NOMO-1 treated with dmso at 0.1 percent for 144 hours (cell line): ENCODE measurements at regions not wholly inside any gene's neighbourhood (a gene's known extent, or its start where the extent isn't known, plus 50 kb on each side); places are given as distances from the start of the nearest gene placed in this dataset.

ENCODE experiments used
- DNase-seq: peaks from one replicate; lab custom pipeline; 2025; ENCODE audit not compliant: unreplicated experiment; lab: John Stamatoyannopoulos, UW

DNA sequence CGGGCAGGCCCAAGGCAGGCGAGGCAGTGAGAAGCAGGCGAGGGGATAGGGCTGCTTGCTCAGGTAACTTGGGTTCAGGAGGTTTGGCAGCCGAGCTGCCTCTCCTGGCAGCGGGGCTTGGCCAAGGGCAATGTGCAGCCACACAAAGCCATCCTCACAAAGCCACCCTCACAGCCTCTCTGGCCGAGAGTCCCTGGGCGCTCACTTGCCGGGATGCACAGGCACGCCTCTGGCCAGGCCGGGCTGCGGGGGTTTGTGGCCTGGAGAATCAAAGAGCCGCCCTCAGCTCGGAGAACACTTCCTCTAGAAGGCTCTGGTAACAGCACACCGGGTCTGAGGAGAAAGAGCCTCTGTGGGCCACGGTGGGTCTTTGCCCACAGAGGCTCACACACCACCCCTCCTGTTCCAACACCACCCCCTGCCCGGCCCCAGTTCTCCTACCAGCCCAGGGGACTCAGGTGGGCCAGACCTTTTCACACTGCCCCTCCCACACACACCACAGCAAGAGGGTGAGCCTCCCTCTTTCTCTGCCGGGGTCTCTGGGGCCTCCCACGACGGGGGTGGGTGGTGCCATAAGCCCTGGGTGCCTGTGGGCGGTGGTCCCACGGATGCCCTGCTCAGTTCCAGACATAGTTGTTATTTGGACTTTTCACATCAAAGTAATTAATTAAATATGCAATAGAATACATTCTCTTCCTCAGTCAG, 186.9 kb downstream of the ZFP36L2 start:
- DNase-seq: no peak

DNA sequence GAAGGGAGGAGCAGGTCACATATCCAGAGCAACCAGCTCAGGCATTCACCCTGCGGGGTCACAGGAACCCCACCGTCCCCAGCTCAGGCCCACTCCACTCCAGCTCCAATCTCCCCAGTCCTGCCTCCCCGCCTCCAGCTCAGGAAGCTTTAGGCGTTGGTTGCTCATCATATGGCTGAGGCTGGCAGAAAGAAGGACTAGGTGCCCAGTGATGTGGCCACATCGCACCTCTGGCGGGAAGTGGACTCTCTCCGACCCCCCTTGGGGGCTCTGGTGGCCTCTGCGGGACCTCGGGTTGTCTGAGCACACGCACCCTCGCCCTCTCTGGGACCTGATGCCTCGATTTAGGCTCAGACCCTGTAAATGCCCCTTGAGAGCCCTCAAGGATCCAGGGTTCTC, 187.7 kb downstream of the ZFP36L2 start:
- DNase-seq: no peak

- DNase-seq: no peak
These were observed 188.2 kb downstream of the ZFP36L2 start for GRCh38 chr2:43038034-43038695.

DNA sequence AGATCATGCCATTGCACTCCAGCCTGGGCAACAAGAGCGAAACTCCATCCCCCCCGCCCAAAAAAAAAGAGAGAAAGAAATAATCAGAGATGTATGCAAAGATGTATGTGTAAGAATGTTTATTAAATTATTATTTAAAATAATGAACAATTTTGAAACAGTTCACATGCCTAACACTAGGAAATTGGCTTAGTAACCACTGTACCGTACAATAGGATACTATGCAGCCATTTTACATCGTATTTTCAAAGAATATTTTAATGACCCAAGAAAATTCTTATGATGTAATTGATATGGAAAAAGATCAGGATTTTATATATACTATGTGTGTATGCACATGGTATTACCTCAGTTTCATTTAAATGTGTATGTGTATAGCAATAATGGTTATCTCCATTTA, 190.5 kb downstream of the ZFP36L2 start:
- no peak for DNase-seq

DNA sequence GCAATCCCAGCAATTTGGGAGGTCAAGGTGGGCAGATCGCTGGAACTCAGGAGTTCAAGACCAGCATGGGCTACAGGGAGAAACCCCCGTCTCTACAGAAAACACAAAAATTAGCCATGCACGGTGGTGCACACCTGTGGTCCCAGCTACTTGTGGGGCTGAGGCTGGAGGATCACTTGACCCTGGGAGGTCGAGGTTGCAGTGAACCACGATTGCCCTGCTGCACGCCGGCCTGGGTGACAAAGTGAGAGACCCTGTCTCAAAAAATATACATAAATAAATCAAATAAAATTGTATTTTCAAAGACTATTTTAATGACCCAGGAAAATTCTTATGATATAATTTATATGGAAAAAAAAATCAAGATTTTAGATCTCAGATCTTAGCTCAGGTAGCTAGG, 191.5 kb downstream of the ZFP36L2 start:
- DNase-seq: no peak

DNA sequence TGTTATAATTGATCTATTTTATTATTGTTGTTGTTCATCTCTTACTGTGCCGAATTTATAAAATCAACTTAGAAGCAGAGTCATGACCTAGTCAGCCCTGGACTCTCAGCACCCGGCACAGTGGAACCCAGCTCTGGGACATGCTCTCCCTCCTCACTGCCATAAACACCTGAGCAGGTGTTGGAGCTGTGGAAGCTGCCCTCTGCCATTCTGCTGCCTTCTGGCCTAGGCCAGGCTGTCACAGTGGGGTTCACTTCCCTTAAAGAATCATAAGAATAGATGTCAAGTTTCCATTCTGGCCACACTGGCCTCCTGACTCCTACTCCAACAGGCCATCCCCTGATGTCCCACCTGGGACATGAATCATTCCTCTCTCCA, 192.2 kb downstream of the ZFP36L2 start:
- no peak for DNase-seq

DNA sequence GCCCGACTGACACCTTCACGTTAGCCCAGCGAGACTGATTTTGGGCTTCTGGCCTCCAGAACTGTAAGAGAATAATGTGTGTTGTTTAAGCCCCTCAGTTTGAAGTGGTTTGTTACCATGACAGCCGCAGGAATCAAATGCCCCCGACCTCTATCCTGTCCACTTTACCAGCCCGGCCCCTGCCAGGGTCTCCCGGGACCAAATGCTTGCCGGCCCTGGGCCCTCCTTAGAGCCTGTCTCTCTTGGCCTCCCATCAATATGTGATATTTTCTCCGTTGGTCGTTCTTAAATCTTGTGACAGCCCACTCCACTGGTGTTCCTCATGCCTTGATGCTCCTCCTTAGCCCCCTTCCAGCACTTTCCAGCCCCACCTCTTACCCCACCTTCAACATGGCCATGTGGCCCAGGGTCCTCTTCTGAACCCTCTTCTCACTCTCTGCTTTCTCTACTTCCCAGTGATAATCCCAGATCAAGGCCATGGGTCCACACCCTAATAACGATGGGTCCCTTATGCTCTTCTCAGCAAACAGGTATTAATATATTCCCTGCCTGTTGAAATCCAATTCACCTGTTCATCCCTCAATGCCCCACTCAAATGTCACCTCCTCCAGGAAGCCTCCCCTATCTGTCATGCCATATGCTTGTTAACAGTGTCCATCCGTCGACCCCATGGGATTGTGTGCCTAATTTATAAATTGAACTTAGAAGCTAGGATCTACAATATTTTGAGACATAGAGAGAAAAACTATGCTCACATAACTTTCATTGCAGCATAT, 192.8 kb downstream of the ZFP36L2 start:
- DNase-seq: no peak

- no peak for DNase-seq
These were observed 193.5 kb downstream of the ZFP36L2 start for GRCh38 chr2:43033016-43033270.

DNA sequence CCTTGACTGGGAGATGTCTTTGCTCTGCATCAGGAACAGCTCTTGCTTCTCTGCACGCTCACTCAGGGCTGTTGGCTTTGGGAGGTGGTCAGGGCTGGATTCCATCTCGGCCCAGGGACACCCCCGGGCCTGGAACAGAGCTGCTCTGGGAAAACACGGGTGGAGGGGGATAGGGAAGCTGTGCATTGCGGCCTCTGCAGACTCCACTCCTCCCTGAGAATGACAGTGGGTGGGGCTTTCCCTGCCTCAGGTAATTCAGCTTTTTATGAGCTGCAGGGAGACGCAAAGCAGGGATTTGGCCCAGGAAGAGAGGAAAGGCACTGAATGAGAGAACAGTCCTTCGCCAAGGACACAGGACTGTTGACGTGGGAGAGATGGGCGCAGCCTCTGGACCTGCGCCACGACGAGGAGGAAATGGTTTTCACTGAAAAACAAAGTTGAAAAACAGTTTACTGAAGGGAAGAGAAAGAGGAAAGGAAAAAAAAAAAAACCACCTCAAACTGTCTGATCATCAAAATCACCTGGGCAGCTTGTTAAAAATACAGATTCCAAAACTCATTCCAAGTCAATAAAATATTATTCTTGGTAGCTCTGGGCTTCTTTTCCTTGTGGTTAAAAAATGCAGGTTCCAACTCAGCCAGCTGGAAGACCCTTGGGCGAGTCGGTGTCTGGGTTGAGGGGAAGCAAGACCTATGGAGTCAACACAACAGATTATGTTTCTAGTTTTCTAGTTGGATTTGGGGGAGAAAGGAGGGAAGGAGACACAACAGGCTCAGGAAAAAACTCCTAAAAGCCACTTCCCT, 194.0 kb downstream of the ZFP36L2 start:
- DNase-seq: no peak

DNA sequence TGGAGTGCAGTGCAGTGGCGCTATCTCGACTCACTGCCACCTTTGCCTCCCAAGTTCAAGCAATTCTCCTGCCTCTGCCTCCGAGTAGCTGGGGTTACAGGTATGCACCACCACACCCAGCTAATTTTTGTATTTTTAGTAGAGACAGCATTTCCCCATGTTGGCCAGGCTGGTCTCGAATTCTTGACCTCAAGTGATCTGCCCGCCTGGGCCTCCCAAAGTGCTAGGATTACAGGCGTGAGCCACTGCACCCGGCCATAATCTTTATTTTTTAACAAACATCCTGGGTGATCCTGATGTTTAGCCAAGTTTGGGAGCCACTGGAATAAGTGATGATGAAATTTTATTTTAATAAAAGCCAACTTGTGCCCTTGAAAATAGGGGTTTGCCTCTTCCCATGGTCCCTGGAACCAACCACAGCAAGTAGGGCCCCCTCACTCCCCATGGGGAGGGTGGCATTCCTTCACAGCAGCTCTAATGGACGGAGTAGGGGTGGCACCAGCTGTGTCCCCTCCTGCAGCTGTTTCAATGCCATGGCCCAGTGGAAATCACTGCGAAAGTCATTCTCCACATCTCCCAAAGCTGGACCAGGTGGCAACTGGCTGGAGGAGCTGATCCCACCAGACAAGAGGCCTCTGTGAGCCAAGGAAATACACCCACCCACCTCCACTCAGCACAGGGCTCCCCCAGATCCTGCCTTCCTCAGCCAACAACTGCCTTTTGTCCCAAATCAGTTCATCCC, 194.8 kb downstream of the ZFP36L2 start:
- no peak for DNase-seq

GRCh38 chr2:43030551-43031307, 195.7 kb downstream of the ZFP36L2 start:
- no peak for DNase-seq

- DNase-seq: no peak
These were observed 197.2 kb downstream of the ZFP36L2 start for GRCh38 chr2:43029186-43029585.

DNA sequence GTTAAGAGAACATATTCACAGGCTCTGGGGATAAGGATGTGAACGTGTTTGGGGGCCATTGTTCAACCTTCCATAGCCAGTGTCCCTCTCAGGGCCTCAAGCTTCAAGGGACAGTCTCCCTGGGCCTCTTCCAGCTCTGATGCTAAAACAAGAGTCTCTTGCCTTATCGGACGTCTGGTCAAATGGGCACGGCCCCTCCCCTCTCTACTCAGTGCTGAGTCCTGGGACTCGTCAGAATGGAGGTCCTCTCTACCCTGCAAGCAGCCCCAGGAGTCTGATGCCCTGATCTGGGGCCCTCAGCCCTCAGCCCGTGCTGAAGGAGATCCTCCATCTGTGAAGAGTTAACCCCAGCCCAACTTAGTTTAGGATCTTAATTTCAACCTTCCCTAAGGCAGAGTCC, 198.2 kb downstream of the ZFP36L2 start:
- DNase-seq: no peak

DNA sequence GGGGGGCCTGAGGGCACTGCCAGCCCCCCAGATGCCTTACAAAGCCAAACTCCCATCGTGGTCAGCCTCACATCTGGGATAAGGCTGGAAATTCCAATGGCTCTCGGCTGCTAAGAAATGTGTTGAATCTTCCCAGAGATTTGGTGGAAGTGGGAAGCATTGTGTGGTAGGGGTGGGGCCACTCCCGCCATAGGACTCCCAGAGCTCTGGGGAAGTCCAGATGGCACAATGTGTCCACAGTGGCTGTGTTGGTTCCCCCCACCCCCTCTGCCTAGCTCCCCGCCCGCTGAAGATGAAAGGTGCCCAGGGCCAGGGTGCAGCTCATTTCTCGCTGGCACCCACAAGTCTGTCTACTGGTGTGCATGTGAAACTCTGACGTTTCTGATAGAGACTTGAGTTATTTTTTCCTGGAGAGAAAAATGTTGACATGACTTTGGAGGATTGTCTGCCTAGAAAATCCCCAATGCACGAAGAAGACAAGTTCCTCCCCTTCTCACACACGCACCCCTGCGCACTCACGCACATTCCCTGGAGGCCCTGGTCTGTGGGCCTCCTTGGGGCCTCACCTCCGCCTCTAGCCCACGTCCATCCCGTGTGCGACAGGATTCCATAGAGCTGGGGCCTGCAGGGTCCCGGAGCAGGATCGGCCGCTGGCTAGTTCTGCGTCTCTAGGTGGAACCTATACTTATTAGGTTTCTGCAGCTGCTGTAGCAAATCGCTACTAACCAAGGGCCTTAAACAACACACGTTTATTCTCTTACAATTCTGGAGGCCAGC, 199.1 kb downstream of the ZFP36L2 start:
- no peak for DNase-seq

GRCh38 chr2:43026426-43027096, 199.8 kb downstream of the ZFP36L2 start:
- DNase-seq: no peak

DNA sequence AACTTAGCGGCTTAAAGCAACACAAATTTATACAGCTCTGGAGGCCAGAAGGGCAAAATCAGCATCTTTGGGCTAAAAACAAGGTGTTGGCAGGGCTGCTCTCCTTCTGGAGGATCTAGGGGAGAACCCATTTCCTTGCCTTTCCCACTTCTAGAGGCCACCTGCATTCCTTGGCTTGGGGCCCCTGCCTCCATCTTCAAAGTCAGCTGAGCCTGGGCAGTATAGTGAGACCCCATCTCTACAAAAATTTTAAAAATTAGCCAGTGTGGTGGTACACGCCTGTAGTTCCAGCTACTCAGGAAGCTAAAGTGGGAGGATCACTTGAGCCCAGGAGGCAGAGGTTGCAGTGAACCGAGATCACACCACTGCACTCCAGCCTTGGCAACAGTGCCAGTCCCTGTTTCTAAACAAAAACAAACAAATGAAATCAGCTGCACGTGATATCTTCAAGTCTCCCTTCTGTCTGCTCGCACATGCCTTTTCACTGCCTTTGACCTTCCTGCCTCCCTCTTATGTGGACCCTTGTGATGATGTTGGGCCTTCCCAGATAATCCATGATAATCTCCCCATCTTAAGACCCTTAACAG, 200.6 kb downstream of the ZFP36L2 start:
- DNase-seq: no peak

GRCh38 chr2:43024515-43025011, 201.8 kb downstream of the ZFP36L2 start:
- DNase-seq: no peak

DNA sequence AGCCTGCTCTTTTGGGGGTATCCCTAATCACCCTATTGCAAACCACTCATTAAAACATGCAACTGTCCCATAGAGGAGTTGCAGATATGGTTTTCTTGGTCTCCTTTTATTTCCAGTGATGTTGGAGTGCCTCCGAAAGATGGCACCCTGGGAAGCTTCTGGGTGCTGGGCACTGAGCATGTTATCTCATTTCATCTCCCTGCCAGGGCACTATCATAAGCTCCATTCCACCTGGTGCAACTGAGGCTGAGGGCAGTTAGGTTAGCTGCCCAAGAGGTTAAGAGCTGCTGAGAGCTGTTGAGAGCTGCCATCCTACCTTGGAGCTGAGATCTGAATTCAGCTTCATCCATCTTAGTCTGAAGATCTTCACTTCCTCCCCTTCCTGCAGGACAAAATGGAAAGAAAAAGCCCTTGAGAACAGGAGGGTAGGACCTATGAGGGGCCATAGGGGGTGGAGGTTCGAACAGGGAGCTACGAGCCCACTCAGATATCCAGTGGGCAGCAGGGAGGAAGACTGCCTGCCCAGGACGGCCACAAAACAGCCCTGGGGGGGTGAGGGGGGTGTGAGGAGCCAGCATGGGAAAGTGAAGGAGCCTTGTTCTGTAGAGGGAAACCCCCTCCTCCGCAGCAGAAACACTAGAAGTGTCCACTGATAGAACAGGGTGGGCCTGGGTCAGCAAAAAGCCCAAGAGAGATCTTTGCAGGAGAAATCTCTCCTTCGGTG, 202.5 kb downstream of the ZFP36L2 start:
- no peak for DNase-seq
